ENCODE measurements at regions not wholly inside any gene's neighbourhood (a gene's known extent, or its start where the extent isn't known, plus 50 kb on each side); places are given as distances from the start of the nearest gene placed in this dataset.
"Not testable (repeated sequence)": the region's sequence is repeated elsewhere in the genome, so short reads cannot be mapped to it uniquely, and the experiment has no call there.

GRCh38 chr3:166630190-166630589 lies 749.9 kb downstream of the ZBBX start:
- Mint-ChIP-seq H3K4me3 (no peak overlapping the region), H3K4me1 (no peaks in the 10 kb centered on the region), H3K27ac (no peak overlapping the region), H3K27me3 (no peaks in the 10 kb centered on the region), H3K9me3 (peaks cover 0 to 4% of the 10 kb centered on the region in 2 donors)
- DNase-seq = no peak
- no peak for ATAC-seq

GRCh38 chr3:166613365-166613764 lies 766.7 kb downstream of the ZBBX start:
- H3K4me1 Mint-ChIP-seq = no peaks in the 10 kb centered on the region
- no peak overlapping the region for H3K4me3 Mint-ChIP-seq
- H3K9me3 Mint-ChIP-seq = peaks cover 4 to 5% of the 10 kb centered on the region in 2 donors
- no peaks in the 10 kb centered on the region for H3K27me3 Mint-ChIP-seq
- ATAC-seq (no peak), DNase-seq (no peak)
- no peak overlapping the region for H3K27ac Mint-ChIP-seq

GRCh38 chr3:166612761-166613160 lies 767.3 kb downstream of the ZBBX start:
- H3K4me1 Mint-ChIP-seq, ATAC-seq, H3K27ac Mint-ChIP-seq, H3K27me3 Mint-ChIP-seq, H3K4me3 Mint-ChIP-seq, DNase-seq, H3K9me3 Mint-ChIP-seq: not testable (repeated sequence)

DNA sequence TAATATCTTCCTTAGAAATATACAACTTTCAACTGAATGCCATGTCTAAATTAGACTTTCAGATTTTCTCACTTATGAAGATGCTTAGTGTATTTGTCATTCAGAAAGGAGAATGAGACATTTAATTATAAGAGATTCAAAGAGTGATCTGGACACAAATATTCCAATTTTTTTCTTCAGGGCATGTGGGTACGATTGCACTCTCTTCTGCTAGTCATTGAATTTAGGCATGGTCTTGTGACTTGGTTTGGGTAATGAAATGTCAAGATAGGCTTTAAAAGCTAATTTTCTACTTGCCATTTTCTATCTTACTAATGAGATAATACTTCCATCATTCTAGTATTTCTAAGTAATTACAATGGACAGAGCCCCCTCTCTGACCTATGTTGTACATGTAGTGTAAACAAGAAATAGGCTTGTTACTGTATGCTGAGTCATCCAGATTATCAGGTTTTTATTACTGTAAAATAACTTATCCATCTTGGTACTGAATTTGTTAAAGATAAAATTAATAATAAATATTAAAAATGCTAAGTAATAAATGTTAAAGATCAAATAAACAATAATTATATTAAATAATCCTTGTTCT lies 770.8 kb upstream of the BCHE start:
- Mint-ChIP-seq H3K9me3 (peaks cover 4% of the 10 kb centered on the region in 2 donors), H3K4me3 (no peak overlapping the region), H3K27ac (no peak overlapping the region), H3K4me1 (no peaks in the 10 kb centered on the region), H3K27me3 (no peaks in the 10 kb centered on the region)
- no peak for DNase-seq
- ATAC-seq = no peak

- no peak for DNase-seq
- Mint-ChIP-seq H3K9me3 (peaks cover 0 to 4% of the 10 kb centered on the region in 2 donors), H3K27ac (no peak overlapping the region), H3K4me3 (no peak overlapping the region), H3K4me1 (no peaks in the 10 kb centered on the region), H3K27me3 (no peaks in the 10 kb centered on the region)
- no peak for ATAC-seq
Measured at GRCh38 chr3:166606988-166607387, 769.8 kb upstream of the BCHE start.

GRCh38 chr3:166593776-166594175 lies 756.6 kb upstream of the BCHE start:
- ATAC-seq = no peak
- no peak overlapping the region for H3K27ac Mint-ChIP-seq

GRCh38 chr3:166582236-166582635 lies 745.0 kb upstream of the BCHE start:
- Mint-ChIP-seq H3K27me3 (no peaks in the 10 kb centered on the region), H3K4me3 (no peak overlapping the region), H3K27ac (no peak overlapping the region), H3K4me1 (no peaks in the 10 kb centered on the region), H3K9me3 (peaks cover 0 to 16% of the 10 kb centered on the region in 2 donors)
- ATAC-seq = no peak
- DNase-seq = no peak

More at GRCh38 chr3:166593776-166594175, 756.6 kb upstream of the BCHE start:
- DNase-seq = no peak
- H3K4me1 Mint-ChIP-seq = no peaks in the 10 kb centered on the region
- no peaks in the 10 kb centered on the region for H3K27me3 Mint-ChIP-seq
- no peak overlapping the region for H3K4me3 Mint-ChIP-seq
- H3K9me3 Mint-ChIP-seq = peaks cover 5 to 8% of the 10 kb centered on the region in 2 donors

DNA sequence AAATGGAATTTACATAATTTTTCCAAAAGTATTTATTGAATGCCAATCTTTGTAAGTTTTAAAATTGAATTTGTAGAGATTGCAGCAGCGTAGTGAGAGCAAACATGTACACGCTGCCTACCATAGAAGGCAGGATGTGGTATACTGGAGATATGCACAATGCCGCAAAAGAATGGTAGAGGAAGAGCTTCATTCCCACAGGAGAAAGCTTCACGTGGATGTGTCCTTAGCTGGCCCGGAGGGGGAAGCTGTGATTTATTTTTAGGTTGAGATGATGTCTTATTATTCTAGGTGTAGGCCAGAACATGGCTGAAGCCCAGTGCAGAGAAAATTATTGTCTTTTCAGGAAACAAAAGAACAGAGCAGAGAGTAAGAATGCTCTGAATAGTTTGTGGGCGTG lies 743.3 kb upstream of the BCHE start:
- H3K9me3 Mint-ChIP-seq = peaks cover 0 to 16% of the 10 kb centered on the region in 2 donors
- no peak for ATAC-seq
- H3K4me3 Mint-ChIP-seq = no peak overlapping the region
- no peaks in the 10 kb centered on the region for H3K27me3 Mint-ChIP-seq
- no peak overlapping the region for H3K27ac Mint-ChIP-seq
- H3K4me1 Mint-ChIP-seq = no peaks in the 10 kb centered on the region
- DNase-seq = no peak

GRCh38 chr3:166575161-166575560 lies 737.9 kb upstream of the BCHE start:
- peaks cover 8 to 14% of the 10 kb centered on the region in 2 donors for H3K9me3 Mint-ChIP-seq
- no peaks in the 10 kb centered on the region for H3K27me3 Mint-ChIP-seq
- no peak overlapping the region for H3K27ac Mint-ChIP-seq
- no peak for ATAC-seq
- H3K4me3 Mint-ChIP-seq = no peak overlapping the region
- no peak for DNase-seq
- H3K4me1 Mint-ChIP-seq = no peaks in the 10 kb centered on the region

GRCh38 chr3:166571686-166572085 lies 734.5 kb upstream of the BCHE start:
- ATAC-seq, H3K27ac Mint-ChIP-seq, DNase-seq, H3K9me3 Mint-ChIP-seq, H3K4me3 Mint-ChIP-seq, H3K4me1 Mint-ChIP-seq, H3K27me3 Mint-ChIP-seq: not testable (repeated sequence)

GRCh38 chr3:166570102-166570501 lies 732.9 kb upstream of the BCHE start:
- DNase-seq (no peak), ATAC-seq (no peak)

DNA sequence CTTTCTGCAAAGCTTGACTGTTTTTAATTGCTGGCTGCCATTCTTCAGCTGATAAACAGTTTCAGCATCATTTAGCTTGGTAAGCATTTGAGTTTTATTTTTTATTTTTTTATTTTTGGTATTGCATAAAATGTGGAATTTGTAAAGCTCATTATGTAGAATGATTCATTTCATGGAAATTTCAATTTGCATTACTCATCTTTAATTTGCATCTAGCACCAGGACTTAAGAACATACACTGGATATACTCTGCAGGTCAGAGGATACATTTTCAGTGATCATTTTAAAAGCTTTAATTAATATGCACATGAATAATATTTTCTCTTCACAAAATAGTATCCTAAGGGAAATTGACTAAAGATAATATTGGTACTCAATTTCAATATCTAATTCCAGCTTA lies 732.4 kb upstream of the BCHE start:
- no peak overlapping the region for H3K4me3 Mint-ChIP-seq

More at GRCh38 chr3:166570102-166570501, 732.9 kb upstream of the BCHE start:
- H3K4me1 Mint-ChIP-seq = no peaks in the 10 kb centered on the region
- H3K27me3 Mint-ChIP-seq = no peaks in the 10 kb centered on the region
- no peak overlapping the region for H3K4me3 Mint-ChIP-seq
- H3K27ac Mint-ChIP-seq = no peak overlapping the region
- peaks cover 8 to 10% of the 10 kb centered on the region in 2 donors for H3K9me3 Mint-ChIP-seq

DNA sequence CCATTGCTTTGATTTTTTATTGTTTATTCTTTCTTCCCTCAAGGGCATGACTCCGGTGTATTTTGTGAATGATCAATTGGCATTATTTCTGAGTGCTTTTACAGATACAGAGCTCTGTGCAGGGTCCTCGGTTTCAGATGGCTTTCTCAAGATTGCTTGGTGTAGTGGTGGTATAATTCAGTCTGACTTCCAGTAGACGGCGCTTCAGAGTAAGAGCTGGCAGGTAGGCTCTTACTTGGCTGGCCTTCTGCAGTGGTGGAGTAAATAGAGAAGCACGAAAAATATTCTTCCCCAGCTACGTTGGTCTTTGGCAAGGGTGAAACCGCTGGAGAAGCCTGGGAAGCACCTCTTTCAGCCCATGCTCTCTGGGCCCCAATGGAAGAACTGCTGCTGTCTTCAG lies 723.0 kb upstream of the BCHE start:
- ATAC-seq (no peak), DNase-seq (no peak)
- no peak overlapping the region for H3K4me3 Mint-ChIP-seq
- H3K4me1 Mint-ChIP-seq = no peaks in the 10 kb centered on the region
- no peak overlapping the region for H3K27ac Mint-ChIP-seq
- peaks cover 18 to 25% of the 10 kb centered on the region in 2 donors for H3K9me3 Mint-ChIP-seq
- H3K27me3 Mint-ChIP-seq = no peaks in the 10 kb centered on the region

More for the DNA sequence above, 732.4 kb upstream of the BCHE start:
- Mint-ChIP-seq H3K27ac (no peak overlapping the region), H3K27me3 (no peaks in the 10 kb centered on the region), H3K9me3 (peaks cover 8 to 10% of the 10 kb centered on the region in 2 donors), H3K4me1 (no peaks in the 10 kb centered on the region)
- no peak for DNase-seq
- no peak for ATAC-seq

DNA sequence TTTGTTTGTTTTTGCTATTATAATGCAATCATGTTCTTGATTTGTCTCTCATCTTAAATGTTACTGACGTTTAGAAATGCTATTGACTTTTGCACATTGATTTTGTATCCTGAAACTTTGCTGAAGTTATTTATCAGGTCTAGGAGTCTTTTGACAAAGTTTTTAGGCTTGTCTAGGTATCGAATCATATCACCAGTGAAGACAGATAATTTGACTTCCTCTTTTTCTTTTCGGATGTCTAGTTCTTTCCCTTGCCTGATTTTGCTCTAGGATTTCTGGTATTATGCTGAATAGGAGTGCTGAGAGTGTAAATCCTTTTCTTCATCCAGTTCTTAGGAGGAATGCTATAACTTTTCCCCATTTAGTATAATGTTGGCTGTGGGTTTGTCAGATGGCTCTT lies 719.7 kb upstream of the BCHE start:
- Mint-ChIP-seq H3K9me3 (peaks cover 20 to 25% of the 10 kb centered on the region in 2 donors), H3K4me3 (no peak overlapping the region), H3K4me1 (no peaks in the 10 kb centered on the region), H3K27ac (no peak overlapping the region), H3K27me3 (no peaks in the 10 kb centered on the region)
- ATAC-seq (no peak), DNase-seq (no peak)

DNA sequence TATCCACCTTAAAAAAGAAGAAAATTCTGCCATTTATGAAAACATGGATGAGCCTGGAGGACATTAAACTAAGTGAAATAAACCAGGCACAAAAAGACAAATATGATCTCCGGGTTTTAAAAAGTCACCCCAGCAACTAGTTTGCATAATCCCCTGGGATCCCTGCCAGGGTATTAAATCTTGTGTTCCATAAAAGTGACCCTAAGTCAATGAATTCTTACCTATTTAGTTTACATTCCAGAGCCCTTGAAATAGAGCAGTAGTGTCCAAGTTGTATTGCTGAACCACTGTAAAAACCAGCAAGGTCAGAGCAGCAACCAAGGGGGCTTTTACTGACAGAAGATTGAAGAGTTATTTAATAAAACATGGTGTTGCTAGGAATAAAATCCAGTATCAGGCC lies 716.8 kb upstream of the BCHE start:
- Mint-ChIP-seq H3K27ac (no peak overlapping the region), H3K9me3 (peaks cover 9 to 14% of the 10 kb centered on the region in 2 donors), H3K4me1 (no peaks in the 10 kb centered on the region), H3K4me3 (no peak overlapping the region), H3K27me3 (no peaks in the 10 kb centered on the region)
- DNase-seq (no peak), ATAC-seq (no peak)

- no peak overlapping the region for H3K27ac Mint-ChIP-seq
- peaks cover 20 to 26% of the 10 kb centered on the region in 2 donors for H3K9me3 Mint-ChIP-seq
- no peak for ATAC-seq
Measured at GRCh38 chr3:166533740-166534139, 696.5 kb upstream of the BCHE start.

DNA sequence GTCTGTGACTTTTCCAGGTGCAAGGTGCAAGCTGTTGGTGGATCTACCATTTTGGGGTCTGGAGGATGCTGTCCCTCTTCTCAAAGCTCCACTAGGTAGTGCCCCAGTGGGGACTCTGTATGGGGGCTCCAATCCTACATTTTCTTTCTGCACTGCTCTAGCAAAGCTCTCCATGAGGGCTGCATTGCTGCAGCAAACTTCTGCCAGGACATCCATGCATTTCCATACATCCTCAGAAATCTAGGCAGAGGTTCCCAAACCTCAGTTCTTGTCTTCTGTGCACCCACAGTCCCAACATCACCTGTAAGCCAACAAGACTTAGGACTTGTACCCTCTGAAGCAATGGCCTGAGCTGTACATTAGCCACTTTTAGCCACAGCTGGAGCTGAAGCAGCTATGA lies 694.5 kb upstream of the BCHE start:
- Mint-ChIP-seq H3K9me3 (peaks cover 19 to 26% of the 10 kb centered on the region in 2 donors), H3K27ac (no peak overlapping the region), H3K27me3 (no peaks in the 10 kb centered on the region), H3K4me1 (no peaks in the 10 kb centered on the region), H3K4me3 (no peak overlapping the region)
- no peak for ATAC-seq
- DNase-seq = no peak

More at GRCh38 chr3:166533740-166534139, 696.5 kb upstream of the BCHE start:
- Mint-ChIP-seq H3K4me1 (no peaks in the 10 kb centered on the region), H3K4me3 (no peak overlapping the region), H3K27me3 (no peaks in the 10 kb centered on the region)
- DNase-seq = no peak

Measured in stimulated activated naive CD8-positive, alpha-beta T cell treated with anti-CD3 and anti-CD28 coated beads, Interleukin-15, amount 100 ng/mL, for 72 hours (primary cell).